HG03139 (cell line): ENCODE measurements at regions not wholly inside any gene's neighbourhood (a gene's known extent, or its start where the extent isn't known, plus 50 kb on each side); places are given as distances from the start of the nearest gene placed in this dataset.

Source experiments
- ATAC-seq: cut with Tn5 transposase; IDR thresholded peaks from one replicate; pipeline ENCODE4 v1.9.1; 2021; ENCODE audit not compliant: unreplicated experiment

- ATAC-seq: no peak
Measured at GRCh38 chr10:123552760-123553554, 113.2 kb upstream of the GPR26 start.

- ATAC-seq: no peak
Measured at GRCh38 chr10:123553810-123554430, 112.2 kb upstream of the GPR26 start.

GRCh38 chr10:123554656-123555055 lies 111.5 kb upstream of the GPR26 start:
- no peak for ATAC-seq

DNA sequence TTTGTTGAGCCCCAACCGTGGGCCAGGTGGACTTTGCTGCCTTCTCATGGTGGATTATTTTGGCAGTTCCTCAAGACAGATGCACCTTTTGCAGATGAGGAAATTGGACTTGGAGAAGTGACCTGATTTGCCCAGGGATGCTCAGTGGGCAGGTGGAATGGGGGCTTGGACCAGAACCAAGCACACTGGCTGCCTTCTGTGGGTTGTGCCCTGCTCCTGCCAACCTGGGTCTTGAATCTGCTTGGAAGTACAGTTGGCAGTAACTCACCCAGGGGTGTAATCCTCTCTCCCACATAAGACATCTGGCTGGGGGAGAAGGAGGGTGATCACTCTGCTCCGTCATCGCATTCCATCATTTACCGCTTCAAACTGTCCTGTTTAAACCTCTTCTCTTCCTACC lies 110.5 kb upstream of the GPR26 start:
- ATAC-seq: no peak

- no peak for ATAC-seq
Measured at GRCh38 chr10:123556049-123556448, 110.1 kb upstream of the GPR26 start.

DNA sequence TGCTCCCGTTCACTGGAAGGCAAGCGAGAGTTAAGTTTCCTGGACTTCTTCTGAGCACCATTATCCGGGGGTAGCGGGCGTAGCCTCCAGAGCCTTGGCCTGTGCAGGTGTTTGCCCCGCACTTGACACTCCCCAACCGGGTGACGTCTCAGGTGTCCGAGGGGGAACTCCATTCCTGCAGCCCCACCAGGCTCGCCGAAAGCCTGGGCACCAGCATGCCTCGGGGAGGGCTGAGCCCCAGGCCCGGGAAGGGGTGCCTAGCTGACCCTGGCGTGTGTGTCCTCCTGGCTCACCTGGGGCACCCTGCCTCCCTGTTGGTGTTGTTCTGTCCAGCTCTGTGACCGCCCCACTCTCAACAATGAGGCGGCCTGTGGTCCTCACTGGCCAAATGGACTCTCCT lies 109.4 kb upstream of the GPR26 start:
- ATAC-seq: no peak

DNA sequence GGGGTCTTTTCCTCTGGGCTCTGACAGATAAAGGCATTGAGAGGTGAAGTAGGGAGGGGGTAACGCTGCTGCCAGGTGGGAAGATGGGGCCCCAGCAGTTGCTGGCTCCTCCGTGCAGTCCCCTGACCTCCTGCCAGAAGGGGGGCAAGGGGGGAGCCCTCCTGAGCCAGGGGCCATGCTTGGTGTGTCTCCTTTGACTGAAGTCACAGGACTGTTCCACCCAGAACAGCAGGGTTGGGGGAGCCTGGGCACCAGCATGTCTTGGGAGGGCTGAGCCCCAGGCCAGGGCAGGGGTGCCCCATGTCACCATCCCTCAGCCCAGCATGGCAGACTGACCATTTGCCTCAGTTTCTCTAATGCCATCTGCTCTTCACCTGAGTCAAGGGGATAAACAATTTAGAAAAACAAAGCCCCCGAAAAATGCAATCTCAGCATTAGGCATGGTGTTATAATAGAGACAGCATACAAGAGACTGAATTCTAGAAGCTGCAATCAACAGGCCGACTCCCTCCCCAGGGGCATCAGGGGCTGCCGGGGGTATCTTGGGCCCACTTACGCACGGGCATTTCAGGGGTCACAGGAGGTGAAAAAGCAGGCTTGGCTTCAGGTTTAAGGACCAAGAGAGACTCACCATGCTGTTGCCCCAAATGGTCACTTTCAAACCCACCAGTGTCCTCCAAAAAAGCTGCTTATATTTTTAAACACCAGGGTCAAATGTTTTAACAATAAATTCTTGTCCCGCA lies 108.6 kb upstream of the GPR26 start:
- no peak for ATAC-seq

DNA sequence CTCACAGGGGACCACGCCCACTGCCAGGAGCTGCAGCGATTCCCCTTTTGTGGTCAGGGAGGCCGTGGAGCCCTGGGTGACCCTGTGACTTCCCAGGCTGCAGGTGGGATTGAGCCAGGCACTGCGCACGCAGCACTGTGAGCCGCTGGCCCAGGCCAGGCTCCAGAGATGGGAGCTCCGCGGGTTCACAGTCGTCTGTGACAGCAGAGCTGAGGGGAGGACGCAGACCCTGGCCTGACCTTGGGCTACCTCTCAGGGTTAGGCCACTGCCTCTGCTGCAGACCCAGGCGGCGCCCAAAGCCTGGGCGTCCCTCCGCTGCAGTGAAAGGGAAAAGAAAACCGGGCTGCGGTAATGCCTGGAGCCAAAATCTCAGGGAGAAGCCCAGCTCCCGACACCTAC lies 107.5 kb upstream of the GPR26 start:
- ATAC-seq: no peak

- ATAC-seq: no peak
Measured at GRCh38 chr10:123559066-123559822, 106.9 kb upstream of the GPR26 start.

GRCh38 chr10:123559823-123560092 lies 106.4 kb upstream of the GPR26 start:
- ATAC-seq: no peak

DNA sequence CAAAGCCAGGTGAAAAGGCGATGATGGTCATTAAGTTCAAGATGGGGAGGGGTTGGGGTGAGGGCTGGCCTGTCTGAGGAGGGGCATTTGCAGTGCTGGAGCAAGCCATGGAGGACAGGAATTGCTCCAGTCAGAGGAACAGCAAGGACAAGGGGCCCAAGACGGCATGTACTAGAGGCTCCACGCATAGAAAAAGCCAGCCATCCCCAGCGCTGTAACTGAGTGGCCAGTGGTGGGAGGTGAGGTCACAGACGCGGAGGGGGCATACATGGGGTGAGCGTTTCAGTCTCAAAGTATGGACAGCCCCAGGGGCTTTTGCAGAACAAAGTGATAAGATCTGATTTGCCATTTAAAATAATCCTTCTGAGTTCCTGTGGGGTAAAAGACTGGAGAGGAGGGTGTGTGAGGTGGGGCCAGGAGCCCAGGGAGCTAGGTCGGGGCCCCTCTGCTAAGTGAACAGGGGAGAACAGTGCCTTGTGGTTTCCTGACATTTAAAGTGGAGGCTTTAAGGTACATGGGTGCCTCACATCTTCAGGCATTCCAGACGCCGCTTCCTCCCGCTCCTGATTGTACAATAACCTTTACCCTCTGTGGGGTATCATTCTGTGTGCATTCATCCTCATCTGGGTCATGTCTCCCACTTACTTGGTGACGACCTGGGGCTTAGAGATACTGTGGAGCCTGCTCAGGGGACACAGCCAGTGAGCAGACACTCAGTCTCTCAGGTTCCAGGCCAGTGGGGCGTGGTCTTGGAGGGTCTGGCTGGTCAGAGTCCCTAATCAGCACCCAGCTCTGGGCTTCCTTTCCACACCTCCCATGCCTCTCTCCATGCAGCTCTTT lies 105.6 kb upstream of the GPR26 start:
- ATAC-seq: no peak

DNA sequence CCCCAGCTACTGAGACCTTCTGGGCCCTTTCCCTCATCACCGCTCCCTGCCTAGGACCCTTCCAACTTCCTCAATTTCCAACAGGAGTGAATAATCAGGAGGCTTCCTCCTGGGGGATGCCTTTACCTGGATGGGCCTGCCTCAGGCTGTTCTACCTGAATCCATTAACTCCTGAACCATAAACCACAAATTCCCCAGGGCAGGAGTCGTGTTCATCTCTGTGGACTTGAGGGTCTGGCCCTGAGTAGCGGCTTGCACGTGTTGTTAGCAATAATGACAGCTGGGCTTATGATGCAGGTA lies 105.1 kb upstream of the GPR26 start:
- ATAC-seq: no peak

DNA sequence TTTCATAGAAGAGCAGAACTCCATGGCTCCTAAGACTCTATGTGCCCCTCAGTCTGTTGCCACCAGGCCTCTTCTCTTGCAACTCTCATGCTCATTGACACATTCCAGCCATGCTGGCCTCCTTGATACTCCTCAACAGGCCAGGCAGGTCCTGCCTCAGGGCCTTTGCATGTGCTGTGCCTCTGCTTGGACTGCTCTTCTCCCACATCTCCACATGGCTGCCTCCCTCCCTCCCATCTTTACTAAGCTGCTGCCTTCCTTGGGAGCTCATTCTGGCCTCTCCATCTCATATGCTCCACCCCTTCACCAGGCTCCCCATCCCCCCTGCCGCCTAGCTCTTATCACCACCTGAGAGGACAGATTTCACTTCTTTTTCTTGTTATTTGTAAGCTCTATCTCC lies 103.8 kb upstream of the GPR26 start:
- ATAC-seq: no peak

DNA sequence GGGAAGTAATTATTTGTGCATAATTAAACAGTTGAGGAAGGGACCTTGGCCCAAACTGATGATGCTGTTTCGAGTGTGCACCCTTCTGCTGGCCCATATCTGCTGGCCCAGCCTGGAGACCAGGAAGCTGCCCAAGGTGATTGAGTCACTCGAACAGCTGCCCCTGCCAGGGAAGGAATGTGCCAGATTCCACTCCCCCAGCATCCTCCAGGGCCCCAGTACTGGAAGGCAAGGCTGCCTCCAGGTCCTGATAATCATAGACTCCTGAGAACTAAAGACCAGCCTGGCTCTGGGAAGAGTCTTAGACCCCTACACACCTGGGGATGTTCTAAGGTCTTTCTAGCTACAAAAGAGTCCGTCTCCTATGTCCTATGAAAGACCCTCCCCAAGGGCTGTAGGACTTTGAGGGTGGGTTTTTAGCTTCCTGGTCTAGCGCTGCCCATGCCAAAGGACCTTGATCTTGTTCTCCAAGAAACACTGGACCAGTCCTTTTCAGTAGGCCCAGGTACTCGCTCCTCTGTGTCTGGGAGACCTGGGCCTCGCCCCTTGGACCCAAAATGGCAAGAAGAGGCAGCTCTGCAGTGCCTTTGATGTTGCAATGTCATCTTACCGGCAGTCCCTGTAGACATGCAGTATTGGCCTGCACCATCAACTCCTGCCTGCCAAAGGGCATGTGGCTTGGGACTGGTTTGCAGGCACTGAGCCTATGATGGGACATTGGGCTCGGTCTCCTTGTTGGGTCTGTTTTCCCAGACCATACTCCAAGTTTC lies 103.2 kb upstream of the GPR26 start:
- ATAC-seq: no peak

DNA sequence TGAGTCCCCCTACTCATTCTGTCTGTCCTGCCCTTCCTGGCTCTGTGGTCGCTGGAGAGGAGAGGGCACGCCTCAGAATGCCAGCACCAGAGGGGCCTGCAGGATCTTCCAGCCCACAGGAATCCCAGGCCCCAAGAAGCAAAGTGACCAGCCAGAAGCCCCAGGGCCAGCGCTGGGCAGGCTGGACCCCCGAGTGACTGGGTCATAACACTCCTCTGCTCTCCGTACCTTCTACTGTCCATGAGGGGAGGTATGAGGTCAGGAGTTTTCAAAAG lies 102.6 kb upstream of the GPR26 start:
- ATAC-seq: no peak

DNA sequence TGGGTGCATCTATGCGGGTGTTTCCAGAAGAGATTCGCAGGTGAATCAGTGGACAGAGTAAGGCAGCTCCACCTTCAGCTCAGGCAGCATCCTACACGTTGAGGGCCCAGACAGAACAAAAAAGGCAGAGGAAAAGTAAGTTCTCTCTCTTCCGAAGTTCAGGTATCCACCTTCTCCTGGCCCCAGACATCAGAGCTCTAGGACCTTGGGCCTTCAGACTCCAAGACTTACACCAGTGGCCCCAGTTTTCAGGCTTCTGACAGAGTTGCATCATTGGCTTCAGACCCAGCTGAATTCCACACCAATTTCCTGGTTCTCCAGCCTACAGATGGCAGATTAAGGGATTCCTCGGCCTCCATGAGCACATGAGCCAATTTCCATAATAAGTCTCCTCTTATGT lies 102.2 kb upstream of the GPR26 start:
- ATAC-seq: no peak

DNA sequence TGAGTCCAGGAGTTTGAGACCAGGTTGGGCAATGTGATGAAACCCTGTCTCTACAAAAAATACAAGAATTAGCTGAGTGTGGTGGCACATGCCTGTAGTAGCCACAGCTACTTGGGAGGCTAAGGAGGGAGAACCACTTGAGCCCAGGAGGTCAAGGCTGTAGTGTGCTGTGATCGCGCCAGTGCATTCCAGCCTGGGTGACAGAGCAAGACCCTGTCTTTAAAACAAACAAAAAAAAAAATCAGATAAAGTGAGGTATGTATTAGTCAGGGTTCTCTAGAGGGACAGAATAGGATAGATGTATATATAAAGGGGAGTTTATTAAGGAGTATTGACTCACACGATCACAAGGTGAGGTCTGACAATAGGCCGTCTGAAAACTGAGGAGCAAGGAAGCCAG lies 101.5 kb upstream of the GPR26 start:
- no peak for ATAC-seq

DNA sequence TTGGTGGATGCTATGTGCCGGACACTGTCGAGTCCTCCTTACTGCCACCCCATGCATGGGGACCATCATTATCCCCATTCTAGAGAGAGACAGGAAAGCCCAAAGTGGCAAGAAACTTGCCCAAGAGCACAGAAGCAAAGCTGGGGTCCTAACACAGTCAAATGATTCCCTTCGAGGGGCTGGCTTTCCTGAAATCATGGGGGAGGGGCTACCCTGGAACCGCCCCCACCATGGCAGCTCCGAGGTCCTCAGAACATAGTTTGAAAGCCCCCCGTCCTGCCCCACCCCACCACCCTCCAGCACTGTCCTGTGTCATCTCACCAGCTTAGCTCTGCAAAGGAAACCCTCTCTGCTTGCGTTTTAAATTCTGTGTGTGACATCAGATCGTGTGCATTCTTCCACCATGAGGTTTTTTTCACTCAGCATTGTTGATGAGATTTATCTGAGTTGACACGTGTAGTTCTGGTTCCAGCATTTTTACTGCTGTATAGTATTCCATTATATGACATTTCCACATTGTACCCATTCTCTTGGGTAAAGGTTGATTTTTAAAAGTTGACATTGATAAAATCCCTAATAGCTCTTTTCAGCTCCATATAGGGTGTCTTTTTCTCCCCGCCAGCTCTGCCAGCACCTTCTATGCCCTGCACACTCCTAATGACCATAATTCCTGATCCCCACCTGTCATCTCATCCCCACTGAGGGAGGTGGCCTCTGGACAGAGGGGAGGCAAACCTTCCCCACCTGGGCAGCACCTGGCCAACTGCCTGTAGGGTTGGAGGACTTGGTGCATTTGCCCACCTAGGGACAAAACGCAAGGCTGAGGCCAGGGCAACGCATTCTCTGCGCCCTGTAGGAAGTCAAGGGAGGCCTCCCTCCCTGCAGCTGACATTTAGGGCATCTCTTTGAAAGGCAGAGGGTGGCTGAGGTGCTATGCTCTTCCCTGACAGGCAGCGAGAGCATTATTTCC lies 100.2 kb upstream of the GPR26 start:
- ATAC-seq: no peak

- no peak for ATAC-seq
Measured at GRCh38 chr10:123567984-123568739, 98.0 kb upstream of the GPR26 start.
